HG03060 (cell line): ENCODE measurements at regions not wholly inside any gene's neighbourhood (a gene's known extent, or its start where the extent isn't known, plus 50 kb on each side); places are given as distances from the start of the nearest gene placed in this dataset.

ENCODE experiments used
- ATAC-seq: cut with Tn5 transposase; IDR thresholded peaks from one replicate; pipeline ENCODE4 v1.9.1; 2021; ENCODE audit warnings: low read depth, moderate number of reproducible peaks; ENCODE audit not compliant: unreplicated experiment

- ATAC-seq: no peak
These were observed 328.0 kb downstream of the NPHP4 start for GRCh38 chr1:5664081-5664768.

GRCh38 chr1:5662744-5663126 is 329.5 kb downstream of the NPHP4 start:
- no peak for ATAC-seq

GRCh38 chr1:5662086-5662743 is 330.0 kb downstream of the NPHP4 start:
- ATAC-seq: no peak

- ATAC-seq: no peak
These were observed 330.8 kb downstream of the NPHP4 start for GRCh38 chr1:5661196-5662085.

- no peak for ATAC-seq
These were observed 331.9 kb downstream of the NPHP4 start for GRCh38 chr1:5660141-5660935.

GRCh38 chr1:5659606-5660005 is 332.6 kb downstream of the NPHP4 start:
- ATAC-seq: no peak

- no peak for ATAC-seq
These were observed 333.6 kb downstream of the NPHP4 start for GRCh38 chr1:5658340-5659316.

GRCh38 chr1:5651964-5652821 is 340.0 kb downstream of the NPHP4 start:
- no peak for ATAC-seq

- ATAC-seq: no peak
These were observed 340.8 kb downstream of the NPHP4 start for GRCh38 chr1:5651473-5651872.

GRCh38 chr1:5651027-5651410 is 341.2 kb downstream of the NPHP4 start:
- no peak for ATAC-seq

GRCh38 chr1:5650283-5651026 is 341.8 kb downstream of the NPHP4 start:
- no peak for ATAC-seq

GRCh38 chr1:5649795-5650194 is 342.4 kb downstream of the NPHP4 start:
- no peak for ATAC-seq

- no peak for ATAC-seq
These were observed 343.1 kb downstream of the NPHP4 start for GRCh38 chr1:5649166-5649551.

GRCh38 chr1:5648410-5649165 is 343.6 kb downstream of the NPHP4 start:
- no peak for ATAC-seq

GRCh38 chr1:5647234-5647633 is 345.0 kb downstream of the NPHP4 start:
- ATAC-seq: no peak

GRCh38 chr1:5646486-5647149 is 345.6 kb downstream of the NPHP4 start:
- ATAC-seq: no peak

- ATAC-seq: no peak
These were observed 346.3 kb downstream of the NPHP4 start for GRCh38 chr1:5645929-5646328.
